IMR-90 (cell line): ENCODE measurements at regions not wholly inside any gene's neighbourhood (a gene's known extent, or its start where the extent isn't known, plus 50 kb on each side); places are given as distances from the start of the nearest gene placed in this dataset.

Experiments
- BHLHE40 ChIP-seq: fragments of 150-350 bp; IDR thresholded peaks from 2 replicates; pipeline ENCODE4 v1.6.1; 2016; ENCODE audit warnings: mild to moderate bottlenecking, low read depth, low read length
- CTCF ChIP-seq: conservative IDR thresholded peaks from 2 replicates; pipeline ENCODE4 v1.5.1; 2012; ENCODE audit warnings: mild to moderate bottlenecking, low read depth, low read length, improper control_type of control experiment
- POLR2A ChIP-seq: IDR thresholded peaks from 2 replicates; pipeline ENCODE4 v1.6.1; 2012; ENCODE audit warnings: mild to moderate bottlenecking, low read depth, low read length
- RCOR1 ChIP-seq: IDR thresholded peaks from 2 replicates; pipeline ENCODE4 v1.6.1; 2012; ENCODE audit warnings: mild to moderate bottlenecking, low read length, improper control_type of control experiment; ENCODE audit not compliant: insufficient replicate concordance

DNA sequence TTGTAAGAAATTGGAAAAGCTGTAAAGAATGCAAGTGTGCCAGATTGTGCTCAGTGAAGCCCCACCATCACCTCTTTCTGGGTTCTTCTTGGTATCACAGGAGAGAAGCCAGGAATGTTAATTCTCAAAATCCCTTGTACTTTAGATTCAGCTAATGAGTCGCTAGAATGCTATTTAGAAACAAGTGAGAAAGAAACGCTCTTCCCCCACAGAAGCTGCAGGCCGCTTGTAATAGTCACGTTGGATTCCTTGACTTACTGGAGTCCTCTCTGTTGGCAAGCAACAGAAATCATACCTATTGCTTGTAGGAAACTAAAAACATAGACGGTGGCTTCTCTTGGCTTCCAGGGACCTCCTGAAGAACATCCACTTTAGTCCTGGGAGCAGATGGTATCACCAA lies 375.6 kb upstream of the LRATD1 start:
- TF ChIP-seq CTCF (no peak), POLR2A (no peak), RCOR1 (no peak), BHLHE40 (no peak)
